ENCODE measurements at regions not wholly inside any gene's neighbourhood (a gene's known extent, or its start where the extent isn't known, plus 50 kb on each side); places are given as distances from the start of the nearest gene placed in this dataset.
A peak's percentile ranks its signal among the peaks of the same experiment; 100 is the strongest.

DNA sequence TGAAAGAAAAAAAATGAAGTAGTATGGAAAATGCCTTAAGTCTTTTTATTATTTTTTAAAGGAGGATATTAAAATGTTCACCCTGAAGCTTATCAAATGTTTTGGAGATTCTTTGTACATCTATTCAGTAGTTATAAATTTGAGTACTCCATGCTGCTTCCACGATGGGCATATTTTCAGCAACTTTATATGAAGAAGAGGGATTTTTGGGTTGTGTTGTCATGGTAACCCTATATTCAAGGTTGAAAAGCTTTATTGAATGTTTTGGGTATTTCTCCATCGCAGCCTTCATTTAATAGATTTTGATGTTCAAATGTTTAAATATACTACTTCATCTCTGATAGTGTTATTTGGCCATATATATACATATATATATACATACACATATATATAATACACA, 557.5 kb downstream of the CAAP1 start:
- DNase-seq, result no peak
- Histone ChIP-seq H3K4me1 (no peaks in the 10 kb centered on the region), H3K36me3 (ENCODE audit: low read depth, missing control alignments) (no peaks in the 10 kb centered on the region), H3K4me3 (no peak overlapping the region), H3K27ac (no peak overlapping the region), H3K27me3 (no peaks in the 10 kb centered on the region), H3K9me3 (no peaks in the 10 kb centered on the region)
- 80 to 85% methylated on average over 2 of the region's 2 CpGs for WGBS, 2 donors
- TF ChIP-seq, protein P1, sequence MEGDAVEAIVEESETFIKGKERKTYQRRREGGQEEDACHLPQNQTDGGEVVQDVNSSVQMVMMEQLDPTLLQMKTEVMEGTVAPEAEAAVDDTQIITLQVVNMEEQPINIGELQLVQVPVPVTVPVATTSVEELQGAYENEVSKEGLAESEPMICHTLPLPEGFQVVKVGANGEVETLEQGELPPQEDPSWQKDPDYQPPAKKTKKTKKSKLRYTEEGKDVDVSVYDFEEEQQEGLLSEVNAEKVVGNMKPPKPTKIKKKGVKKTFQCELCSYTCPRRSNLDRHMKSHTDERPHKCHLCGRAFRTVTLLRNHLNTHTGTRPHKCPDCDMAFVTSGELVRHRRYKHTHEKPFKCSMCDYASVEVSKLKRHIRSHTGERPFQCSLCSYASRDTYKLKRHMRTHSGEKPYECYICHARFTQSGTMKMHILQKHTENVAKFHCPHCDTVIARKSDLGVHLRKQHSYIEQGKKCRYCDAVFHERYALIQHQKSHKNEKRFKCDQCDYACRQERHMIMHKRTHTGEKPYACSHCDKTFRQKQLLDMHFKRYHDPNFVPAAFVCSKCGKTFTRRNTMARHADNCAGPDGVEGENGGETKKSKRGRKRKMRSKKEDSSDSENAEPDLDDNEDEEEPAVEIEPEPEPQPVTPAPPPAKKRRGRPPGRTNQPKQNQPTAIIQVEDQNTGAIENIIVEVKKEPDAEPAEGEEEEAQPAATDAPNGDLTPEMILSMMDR (IDR thresholded peaks at IDR 0.05), result no peak
- no peak for TF ChIP-seq POLR2A (IDR thresholded peaks at IDR 0.05)
- intact Hi-C loops (cut with DNase I; ENCODE audit: low total_unique reads), result no loop called here

DNA sequence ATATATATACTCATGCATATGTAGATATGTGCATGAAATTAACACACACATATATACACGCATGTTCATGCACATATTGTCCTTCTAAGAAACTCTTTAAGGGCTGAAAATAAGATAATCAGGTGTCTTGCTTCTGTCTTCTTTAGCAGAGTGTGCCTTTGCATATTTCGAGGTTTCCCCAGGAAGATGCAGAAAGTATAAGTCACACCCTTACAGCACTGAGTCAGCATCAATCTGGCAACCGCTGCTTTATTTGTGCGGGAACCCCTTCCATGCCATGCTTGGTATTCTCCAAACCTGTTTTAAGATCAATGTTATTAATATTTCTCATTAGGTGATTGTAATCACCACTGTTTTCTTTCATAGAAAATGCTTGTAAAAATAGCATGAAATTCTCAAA, 557.9 kb downstream of the CAAP1 start:
- no peaks in the 10 kb centered on the region for H3K36me3 ChIP-seq (ENCODE audit: low read depth, missing control alignments)
- TF ChIP-seq, protein P1 (IDR thresholded peaks at IDR 0.05), result no peak
- no peak for TF ChIP-seq POLR2A (IDR thresholded peaks at IDR 0.05)
- DNase-seq, result no peak
- WGBS, 2 donors, result 89 to 94% methylated on average over 4 of the region's 4 CpGs
- H3K27me3 ChIP-seq, result no peaks in the 10 kb centered on the region
- no peaks in the 10 kb centered on the region for H3K4me1 ChIP-seq
- intact Hi-C loops (cut with DNase I; ENCODE audit: low total_unique reads), result no loop called here
- no peaks in the 10 kb centered on the region for H3K9me3 ChIP-seq
- H3K27ac ChIP-seq, result no peak overlapping the region
- no peak overlapping the region for H3K4me3 ChIP-seq

DNA sequence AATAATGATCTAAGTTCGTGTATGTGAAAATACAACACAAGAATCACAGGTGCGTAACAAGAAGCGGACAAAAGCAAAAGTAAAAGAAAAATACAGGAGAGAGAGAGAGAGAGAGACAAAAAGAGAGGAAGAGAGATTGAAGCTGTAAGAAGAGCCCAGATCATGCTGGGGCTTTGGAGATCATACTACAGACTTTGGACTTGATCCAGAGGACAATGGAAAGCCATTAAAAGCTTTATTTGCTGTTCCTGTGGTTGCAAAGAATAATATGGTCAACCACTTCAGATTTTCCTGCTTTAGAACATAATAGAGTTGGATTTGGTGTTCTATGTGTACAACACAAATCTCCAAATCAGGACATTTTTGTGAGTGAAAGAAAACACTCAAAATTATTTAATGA, 561.4 kb downstream of the CAAP1 start:
- no peaks in the 10 kb centered on the region for H3K27me3 ChIP-seq
- H3K4me3 ChIP-seq, result no peak overlapping the region
- WGBS, 2 donors, result 91 to 98% methylated on average over 3 of the region's 3 CpGs
- DNase-seq, result no peak
- no peaks in the 10 kb centered on the region for H3K36me3 ChIP-seq (ENCODE audit: low read depth, missing control alignments)
- no peaks in the 10 kb centered on the region for H3K9me3 ChIP-seq
- H3K4me1 ChIP-seq, result no peaks in the 10 kb centered on the region
- intact Hi-C loops (cut with DNase I; ENCODE audit: low total_unique reads), result no loop called here
- H3K27ac ChIP-seq, result no peak overlapping the region
- TF ChIP-seq POLR2A (IDR thresholded peaks at IDR 0.05), result no peak
- TF ChIP-seq, protein P1 (IDR thresholded peaks at IDR 0.05), result no peak

DNA sequence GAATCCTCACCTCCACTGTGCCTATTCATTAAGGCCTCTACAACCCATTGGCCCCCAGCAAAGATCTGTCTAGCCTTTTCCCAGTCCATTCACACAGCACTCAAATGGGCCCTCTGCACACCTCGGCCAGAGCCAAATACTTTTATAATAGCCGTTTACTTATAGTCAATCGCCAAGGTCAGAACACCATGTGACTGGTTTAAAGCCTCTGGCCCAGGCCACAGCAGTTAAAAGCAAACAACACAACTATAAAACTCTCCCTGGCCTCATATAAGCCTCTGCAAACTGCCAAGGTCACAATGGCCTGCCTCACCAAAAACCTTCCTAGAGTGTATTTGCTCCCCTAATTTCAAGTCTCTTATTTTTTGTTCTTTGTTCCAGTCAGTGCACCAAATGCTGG, 562.6 kb downstream of the CAAP1 start:
- no peak overlapping the region for H3K27ac ChIP-seq
- H3K4me3 ChIP-seq, result no peak overlapping the region
- H3K4me1 ChIP-seq, result no peaks in the 10 kb centered on the region
- TF ChIP-seq, protein P1 (IDR thresholded peaks at IDR 0.05), result no peak
- TF ChIP-seq POLR2A (IDR thresholded peaks at IDR 0.05), result no peak
- no peaks in the 10 kb centered on the region for H3K36me3 ChIP-seq (ENCODE audit: low read depth, missing control alignments)
- intact Hi-C loops (cut with DNase I; ENCODE audit: low total_unique reads), result no loop called here
- 44 to 49% methylated on average over 3 of the region's 3 CpGs for WGBS, 2 donors
- H3K27me3 ChIP-seq, result no peaks in the 10 kb centered on the region
- H3K9me3 ChIP-seq, result no peaks in the 10 kb centered on the region
- DNase-seq, result peak; percentile 22

DNA sequence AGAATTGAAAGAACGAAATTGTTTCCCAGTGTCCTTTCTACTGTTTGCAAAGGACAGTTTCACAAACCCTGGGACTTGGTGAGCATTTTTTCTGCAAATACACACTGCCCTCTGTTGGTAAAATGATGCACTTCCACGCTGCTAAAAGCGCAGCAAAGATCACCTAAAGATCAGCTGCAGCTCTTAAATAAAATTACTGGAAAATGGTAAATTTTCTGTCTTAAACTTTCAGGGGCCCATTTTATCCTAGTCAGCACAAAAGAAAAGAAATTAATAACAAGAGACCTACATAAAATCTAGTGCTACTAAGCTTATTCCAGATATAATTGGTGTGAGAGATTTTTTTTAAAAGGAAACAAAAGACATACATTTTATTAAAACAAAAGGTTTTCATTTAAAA, 566.0 kb downstream of the CAAP1 start:
- WGBS, 2 donors, result 26 to 29% methylated on average over 3 of the region's 3 CpGs
- Histone ChIP-seq H3K4me1 (no peaks in the 10 kb centered on the region), H3K27me3 (no peaks in the 10 kb centered on the region), H3K4me3 (no peak overlapping the region), H3K9me3 (no peaks in the 10 kb centered on the region), H3K27ac (no peak overlapping the region), H3K36me3 (ENCODE audit: low read depth, missing control alignments) (no peaks in the 10 kb centered on the region)
- TF ChIP-seq POLR2A (IDR thresholded peaks at IDR 0.05), result no peak
- TF ChIP-seq, protein P1 (IDR thresholded peaks at IDR 0.05), result peak; percentile 64 to 80 (median 72)
- peak; percentile 53 for DNase-seq
- intact Hi-C loops (cut with DNase I; ENCODE audit: low total_unique reads), result no loop called here

All from testis (tissue), 2 donors.